ENCODE measurements at regions not wholly inside any gene's neighbourhood (a gene's known extent, or its start where the extent isn't known, plus 50 kb on each side); places are given as distances from the start of the nearest gene placed in this dataset.

GRCh38 chr5:180411948-180412347, 58.8 kb upstream of the GFPT2 start:
- DNase-seq (ENCODE audit: low spot score): no peak
- Mint-ChIP-seq H3K4me1 (ENCODE audit: low read depth) (no peaks in the 10 kb centered on the region), H3K9me3 (ENCODE audit: low read depth) (peaks cover 6% of the 10 kb centered on the region), H3K27me3 (ENCODE audit: low read depth) (no peaks in the 10 kb centered on the region), H3K27ac (ENCODE audit: unreplicated experiment) (no peak overlapping the region), H3K36me3 (ENCODE audit: low read depth) (peaks cover 1% of the 10 kb centered on the region), H3K4me3 (ENCODE audit: unreplicated experiment) (no peak overlapping the region)
- TF ChIP-seq CTCF (IDR thresholded peaks at IDR 0.05): no peak

- DNase-seq (ENCODE audit: low spot score): no peak
- Mint-ChIP-seq H3K4me3 (ENCODE audit: unreplicated experiment) (no peak overlapping the region), H3K27me3 (ENCODE audit: low read depth) (peaks cover 2% of the 10 kb centered on the region), H3K36me3 (ENCODE audit: low read depth) (peaks cover 1% of the 10 kb centered on the region), H3K27ac (ENCODE audit: unreplicated experiment) (no peak overlapping the region), H3K9me3 (ENCODE audit: low read depth) (peaks cover 6% of the 10 kb centered on the region), H3K4me1 (ENCODE audit: low read depth) (no peaks in the 10 kb centered on the region)
- no peak for TF ChIP-seq CTCF (IDR thresholded peaks at IDR 0.05)
Measured at GRCh38 chr5:180414176-180414575, 61.0 kb upstream of the GFPT2 start.

- H3K9me3 Mint-ChIP-seq (ENCODE audit: low read depth): no peaks in the 10 kb centered on the region
- DNase-seq (ENCODE audit: low spot score): no peak
- H3K36me3 Mint-ChIP-seq (ENCODE audit: low read depth): no peaks in the 10 kb centered on the region
- H3K27me3 Mint-ChIP-seq (ENCODE audit: low read depth): peaks cover 2% of the 10 kb centered on the region
- H3K27ac Mint-ChIP-seq (ENCODE audit: unreplicated experiment): no peak overlapping the region
- no peak for TF ChIP-seq CTCF (IDR thresholded peaks at IDR 0.05)
- peaks cover 13% of the 10 kb centered on the region for H3K4me1 Mint-ChIP-seq (ENCODE audit: low read depth)
- no peak overlapping the region for H3K4me3 Mint-ChIP-seq (ENCODE audit: unreplicated experiment)
Measured at GRCh38 chr5:180421672-180422071, 68.5 kb upstream of the GFPT2 start.

- no peak for TF ChIP-seq CTCF (IDR thresholded peaks at IDR 0.05)
- DNase-seq (ENCODE audit: low spot score): no peak
- H3K4me3 Mint-ChIP-seq (ENCODE audit: unreplicated experiment): no peak overlapping the region
- H3K27ac Mint-ChIP-seq (ENCODE audit: unreplicated experiment): peak overlapping the region; percentile 4
- H3K4me1 Mint-ChIP-seq (ENCODE audit: low read depth): peaks cover 13% of the 10 kb centered on the region
- H3K36me3 Mint-ChIP-seq (ENCODE audit: low read depth): no peaks in the 10 kb centered on the region
- H3K27me3 Mint-ChIP-seq (ENCODE audit: low read depth): peaks cover 2% of the 10 kb centered on the region
- H3K9me3 Mint-ChIP-seq (ENCODE audit: low read depth): no peaks in the 10 kb centered on the region
Measured at GRCh38 chr5:180423133-180423532, 70.0 kb upstream of the GFPT2 start.

- Mint-ChIP-seq H3K27me3 (ENCODE audit: low read depth) (peaks cover 2% of the 10 kb centered on the region), H3K9me3 (ENCODE audit: low read depth) (no peaks in the 10 kb centered on the region), H3K4me3 (ENCODE audit: unreplicated experiment) (no peak overlapping the region), H3K36me3 (ENCODE audit: low read depth) (no peaks in the 10 kb centered on the region), H3K27ac (ENCODE audit: unreplicated experiment) (no peak overlapping the region), H3K4me1 (ENCODE audit: low read depth) (peaks cover 13% of the 10 kb centered on the region)
- TF ChIP-seq CTCF (IDR thresholded peaks at IDR 0.05): no peak
- no peak for DNase-seq (ENCODE audit: low spot score)
Measured at GRCh38 chr5:180423598-180423997, 70.5 kb upstream of the GFPT2 start.
